HG03097 (cell line): ENCODE measurements at regions not wholly inside any gene's neighbourhood (a gene's known extent, or its start where the extent isn't known, plus 50 kb on each side); places are given as distances from the start of the nearest gene placed in this dataset.

ENCODE experiments used
- ATAC-seq: cut with Tn5 transposase; IDR thresholded peaks from one replicate; pipeline ENCODE4 v1.9.1; 2021; ENCODE audit not compliant: unreplicated experiment, low FRiP score

- ATAC-seq, result no peak
Observed at GRCh38 chr18:40006634-40007033, 1948.4 kb upstream of the PIK3C3 start.

- no peak for ATAC-seq
Observed at GRCh38 chr18:40004246-40004645, 1950.8 kb upstream of the PIK3C3 start.

GRCh38 chr18:39998317-39998716 lies 1956.7 kb upstream of the PIK3C3 start:
- no peak for ATAC-seq

GRCh38 chr18:39994498-39994897 lies 1960.5 kb upstream of the PIK3C3 start:
- ATAC-seq, result no peak

GRCh38 chr18:39991696-39992265 lies 1963.3 kb upstream of the PIK3C3 start:
- ATAC-seq, result no peak

GRCh38 chr18:39990540-39990939 lies 1964.5 kb upstream of the PIK3C3 start:
- no peak for ATAC-seq

- no peak for ATAC-seq
Observed at GRCh38 chr18:39976771-39977170, 1978.3 kb upstream of the PIK3C3 start.

GRCh38 chr18:39972521-39972920 lies 1982.5 kb upstream of the PIK3C3 start:
- ATAC-seq, result no peak

GRCh38 chr18:39969803-39970494 lies 1985.1 kb upstream of the PIK3C3 start:
- no peak for ATAC-seq

- ATAC-seq, result no peak
Observed at GRCh38 chr18:39966275-39966674, 1988.8 kb upstream of the PIK3C3 start.

GRCh38 chr18:39962546-39962945 lies 1992.5 kb upstream of the PIK3C3 start:
- no peak for ATAC-seq

GRCh38 chr18:39960550-39960949 lies 1994.5 kb upstream of the PIK3C3 start:
- ATAC-seq, result no peak

GRCh38 chr18:39959839-39960238 lies 1995.2 kb upstream of the PIK3C3 start:
- ATAC-seq, result no peak

- no peak for ATAC-seq
Observed at GRCh38 chr18:39958876-39959275, 1996.2 kb upstream of the PIK3C3 start.

GRCh38 chr18:39952816-39953215 lies 2002.2 kb upstream of the PIK3C3 start:
- ATAC-seq, result no peak

GRCh38 chr18:39951142-39951720 lies 2003.8 kb upstream of the PIK3C3 start:
- no peak for ATAC-seq

- no peak for ATAC-seq
Observed at GRCh38 chr18:39946623-39947061, 2008.4 kb upstream of the PIK3C3 start.

GRCh38 chr18:39945076-39945475 lies 2010.0 kb upstream of the PIK3C3 start:
- ATAC-seq, result no peak

- ATAC-seq, result no peak
Observed at GRCh38 chr18:39942702-39943101, 2012.3 kb upstream of the PIK3C3 start.

- ATAC-seq, result no peak
Observed at GRCh38 chr18:39938676-39939608, 2016.1 kb upstream of the PIK3C3 start.

GRCh38 chr18:39935598-39935997 lies 2019.4 kb upstream of the PIK3C3 start:
- no peak for ATAC-seq
